GM21360 (cell line): ENCODE measurements at regions not wholly inside any gene's neighbourhood (a gene's known extent, or its start where the extent isn't known, plus 50 kb on each side); places are given as distances from the start of the nearest gene placed in this dataset.

Experiments used
- ATAC-seq: cut with Tn5 transposase; IDR thresholded peaks from one replicate; pipeline ENCODE4 v1.9.1; 2021; ENCODE audit warnings: mild to moderate bottlenecking, moderate library complexity; ENCODE audit not compliant: unreplicated experiment

DNA sequence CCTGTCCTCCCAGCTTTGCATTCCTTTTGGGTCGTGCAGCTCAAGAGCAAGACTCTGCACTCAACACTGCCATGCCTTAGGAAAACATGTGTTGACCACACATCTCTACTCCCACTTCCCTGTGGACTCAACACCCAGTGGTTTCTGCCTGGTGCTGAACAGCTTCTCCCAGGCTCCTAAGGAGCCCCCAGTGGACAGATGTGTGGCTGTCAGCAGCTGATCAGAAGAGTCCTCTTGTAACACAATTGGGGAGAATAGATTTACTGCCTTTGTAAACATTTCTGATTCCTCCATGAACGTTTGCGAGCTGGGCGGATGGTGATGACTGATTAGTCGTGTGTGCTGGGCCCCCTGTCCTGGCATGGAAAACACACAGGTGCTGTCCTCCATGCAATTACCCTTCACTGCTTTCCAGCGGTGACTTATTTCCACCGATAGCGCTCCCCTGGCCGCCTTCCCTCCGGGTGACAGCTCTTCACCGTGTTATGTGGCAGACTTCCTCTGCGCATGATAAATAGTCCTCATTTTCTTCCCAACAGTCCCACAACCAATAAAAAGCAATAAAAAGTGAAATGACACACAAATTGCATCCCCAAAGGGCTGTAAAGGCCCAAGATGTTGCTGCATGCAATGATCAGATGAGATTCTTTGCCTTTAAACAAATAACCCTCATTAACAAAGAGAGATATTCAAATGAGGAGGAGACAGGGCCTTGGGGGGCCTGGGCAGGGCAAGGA, 249.4 kb upstream of the AJAP1 start:
- no peak for ATAC-seq

- ATAC-seq = no peak
Observed at GRCh38 chr1:4407851-4408250, 246.6 kb upstream of the AJAP1 start.

GRCh38 chr1:4408380-4408779, 246.0 kb upstream of the AJAP1 start:
- no peak for ATAC-seq

GRCh38 chr1:4411862-4412261, 242.5 kb upstream of the AJAP1 start:
- ATAC-seq = no peak

- no peak for ATAC-seq
Observed at GRCh38 chr1:4415476-4415875, 238.9 kb upstream of the AJAP1 start.

DNA sequence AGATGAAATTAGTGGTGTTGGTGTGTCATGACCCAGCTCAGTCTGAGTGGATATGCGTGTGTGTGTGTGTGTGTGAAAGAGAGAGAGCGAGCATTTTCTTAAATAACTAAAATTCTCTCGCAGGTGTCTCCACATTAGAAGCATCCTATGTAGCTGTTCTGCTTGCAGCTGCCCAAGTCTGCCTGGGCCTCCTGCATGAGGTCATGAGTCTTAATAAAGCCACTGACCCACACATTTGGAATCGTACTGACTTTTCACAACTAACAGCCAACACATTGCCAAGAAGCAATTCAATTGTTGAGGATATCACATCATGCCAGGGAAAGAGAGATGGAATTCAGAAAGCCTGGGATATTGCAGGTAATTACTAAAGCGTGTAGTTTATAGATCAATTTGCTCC, 238.2 kb upstream of the AJAP1 start:
- ATAC-seq = no peak

GRCh38 chr1:4418021-4418420, 236.4 kb upstream of the AJAP1 start:
- ATAC-seq = no peak

DNA sequence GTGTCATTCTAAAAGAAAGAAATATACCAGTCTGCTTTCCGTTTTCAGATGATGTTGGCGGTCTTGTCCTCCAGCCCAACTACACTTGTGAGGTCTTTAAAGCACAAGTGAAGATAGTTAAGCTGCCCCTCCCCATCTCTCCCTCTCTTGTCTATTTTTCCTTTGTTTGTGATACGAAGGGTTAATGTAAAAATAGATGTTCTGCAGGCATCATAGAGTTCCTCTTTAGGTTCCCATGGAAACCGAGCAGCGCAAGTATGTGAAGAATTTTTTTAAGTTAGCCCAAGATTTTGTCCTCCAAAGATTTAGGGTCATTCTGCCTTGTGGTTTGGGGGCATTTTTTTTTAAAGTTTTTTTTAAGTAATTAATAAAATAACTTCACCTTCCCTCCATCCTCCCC, 232.4 kb upstream of the AJAP1 start:
- no peak for ATAC-seq

- no peak for ATAC-seq
Observed at GRCh38 chr1:4422504-4423289, 231.7 kb upstream of the AJAP1 start.

DNA sequence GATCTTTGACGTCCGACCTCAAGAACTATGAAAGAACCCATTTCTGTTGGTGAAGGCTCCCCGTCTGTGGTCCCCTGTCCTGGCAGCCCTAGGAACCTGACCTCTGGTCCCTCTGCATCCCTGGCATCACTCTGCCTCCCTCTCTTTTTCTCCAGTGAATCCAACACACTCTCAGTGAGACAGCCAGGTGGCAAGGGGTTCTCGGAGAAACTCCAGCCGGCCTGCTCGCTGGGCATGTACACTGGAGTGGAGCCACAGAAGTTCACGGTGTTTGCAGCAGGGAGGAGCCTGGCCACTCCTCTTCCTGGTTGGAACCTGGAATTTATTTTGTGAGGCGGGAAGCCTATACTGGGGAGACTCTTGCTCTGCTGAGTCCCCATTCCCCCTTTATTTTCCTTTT, 230.2 kb upstream of the AJAP1 start:
- no peak for ATAC-seq

DNA sequence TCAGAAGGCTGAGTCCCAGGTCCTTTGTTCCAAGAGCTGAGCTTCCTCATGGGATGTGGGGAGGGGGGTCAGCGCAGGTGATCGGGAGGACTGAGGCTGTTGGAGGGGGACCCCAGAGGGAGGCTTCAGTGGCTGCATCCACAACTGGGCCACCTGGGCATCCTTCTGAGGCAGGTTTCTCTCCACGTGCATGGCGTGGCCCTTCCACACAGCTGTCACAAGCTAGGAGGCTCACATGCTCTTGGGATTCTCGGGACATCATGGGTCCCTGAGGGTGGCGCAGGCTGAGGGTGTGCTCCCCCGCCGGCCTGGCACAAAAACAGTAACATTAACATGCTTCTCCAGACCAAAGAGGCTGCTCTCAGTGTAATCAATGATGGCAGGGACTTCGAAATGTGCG, 229.6 kb upstream of the AJAP1 start:
- ATAC-seq = no peak

DNA sequence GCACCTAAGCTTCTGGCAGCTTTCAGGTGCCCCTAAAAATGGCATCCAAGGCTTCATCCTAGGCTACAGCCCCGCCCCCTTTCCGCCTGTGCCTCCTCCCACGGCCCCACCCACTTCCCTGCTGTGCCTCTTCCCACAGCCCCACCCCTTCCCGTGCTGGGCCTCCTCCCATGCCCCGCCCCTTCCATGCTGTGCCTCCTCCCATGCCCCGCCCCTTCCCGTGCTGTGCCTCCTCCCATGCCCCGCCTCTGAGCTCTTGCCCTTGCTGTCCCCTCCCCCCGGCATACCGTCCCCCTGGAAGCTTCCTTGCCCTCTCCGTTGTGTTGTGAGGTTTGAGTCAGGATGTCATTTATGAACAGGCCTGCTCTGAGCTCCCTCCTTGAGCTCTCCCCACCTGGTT, 228.5 kb upstream of the AJAP1 start:
- no peak for ATAC-seq

- ATAC-seq = no peak
Observed at GRCh38 chr1:4428711-4429110, 225.7 kb upstream of the AJAP1 start.

- ATAC-seq = no peak
Observed at GRCh38 chr1:4430406-4431365, 223.7 kb upstream of the AJAP1 start.

GRCh38 chr1:4431491-4431890, 222.9 kb upstream of the AJAP1 start:
- ATAC-seq = no peak

- ATAC-seq = no peak
Observed at GRCh38 chr1:4433075-4433474, 221.3 kb upstream of the AJAP1 start.

- ATAC-seq = no peak
Observed at GRCh38 chr1:4444086-4444485, 210.3 kb upstream of the AJAP1 start.

- no peak for ATAC-seq
Observed at GRCh38 chr1:4447778-4448420, 206.5 kb upstream of the AJAP1 start.

DNA sequence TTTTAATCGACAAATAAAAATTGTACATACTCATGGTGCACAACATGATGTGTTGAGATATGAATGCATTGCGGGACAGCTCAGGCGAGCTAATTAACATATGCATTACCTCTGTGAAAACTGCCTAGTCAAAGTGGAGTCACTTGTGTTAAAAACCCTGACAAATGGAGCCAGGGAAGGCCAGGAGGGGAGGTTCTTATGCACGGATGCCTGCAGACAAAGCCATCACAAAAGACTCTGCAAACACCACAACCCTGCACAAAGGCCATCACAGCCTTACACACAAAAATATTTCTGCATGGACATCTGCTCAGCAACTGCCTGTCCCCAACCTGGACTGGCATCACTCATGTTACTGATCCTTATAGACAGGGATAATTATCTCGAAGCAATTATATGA, 204.4 kb upstream of the AJAP1 start:
- ATAC-seq = no peak

DNA sequence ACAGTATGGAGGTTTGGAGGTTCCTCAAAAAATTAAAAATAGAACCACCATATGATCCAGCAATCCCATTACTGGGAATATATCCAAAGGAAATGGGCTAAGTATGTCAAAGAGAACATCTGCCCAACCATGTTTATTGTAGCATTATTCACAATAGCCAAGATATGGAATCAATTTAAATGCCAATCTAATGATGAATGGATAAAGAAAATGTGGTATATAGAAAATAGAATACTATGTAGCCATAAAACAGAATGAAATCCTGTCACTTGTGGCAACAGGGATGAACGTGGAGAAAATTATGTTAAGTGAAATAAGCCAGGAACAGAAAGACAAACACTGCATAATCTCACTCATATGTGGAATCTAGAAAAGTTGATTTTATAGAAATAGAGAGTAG, 201.7 kb upstream of the AJAP1 start:
- ATAC-seq = no peak

DNA sequence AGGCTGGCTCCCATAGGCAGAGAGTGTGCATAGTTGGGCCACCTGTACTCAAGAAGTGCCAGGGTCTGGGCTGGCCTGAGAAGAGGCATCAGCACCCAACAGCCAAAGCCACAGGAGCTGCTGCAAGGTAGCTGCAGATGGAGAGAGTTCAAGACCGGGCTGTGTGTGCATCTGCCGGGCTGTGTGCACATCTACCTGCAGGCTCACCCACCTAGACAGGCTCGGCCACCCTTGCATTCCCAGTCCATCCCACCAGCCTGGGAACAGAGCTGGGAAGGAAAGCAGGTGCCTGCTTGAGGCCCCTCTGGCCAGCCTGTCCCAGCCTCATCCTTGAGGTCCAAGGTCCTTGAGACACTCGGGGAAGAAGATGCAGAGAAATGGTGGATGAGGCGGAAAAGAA, 194.4 kb upstream of the AJAP1 start:
- no peak for ATAC-seq
